OCI-LY7 (cell line): ENCODE measurements at regions not wholly inside any gene's neighbourhood (a gene's known extent, or its start where the extent isn't known, plus 50 kb on each side); places are given as distances from the start of the nearest gene placed in this dataset.

Experiments
- BruUV-seq: library from RNA; stranded (reverse); fragments of 400-500 nt; replicated peaks from 2 replicates; lab custom pipeline; 2021; lab: Mats Ljungman, UMichigan
- CTCF ChIA-PET: fragments of 300-600 bp; sonication (Branson Sonifier 250); formaldehyde crosslinking; loops from one replicate; lab custom pipeline; 2022; ENCODE audit warnings: antibody characterized with exemption; ENCODE audit not compliant: unreplicated experiment; lab: Charles Lee
- POLR2A ChIA-PET: fragments of 300-600 bp; sonication (Branson Sonifier 250); formaldehyde crosslinking; loops from one replicate; lab custom pipeline; 2022; ENCODE audit warnings: antibody characterized with exemption; lab: Charles Lee
- DNase-seq: peaks from one replicate; pipeline ENCODE4 v3.0.0-alpha.2; 2015; ENCODE audit warnings: low spot score
- H2AFZ ChIP-seq: fragments of 200-600 bp; sonication (generic), shearing (Covaris generic); 2 replicates; pipeline ENCODE4 v1.6.1; 2014; ENCODE audit warnings: mild to moderate bottlenecking, antibody characterized with exemption, low read length, moderate library complexity
- H3K27ac ChIP-seq: fragments of 200-600 bp; sonication (generic); 2 replicates; pipeline ENCODE4 v1.5.1; 2014; ENCODE audit warnings: mixed run types, low read depth, mild to moderate bottlenecking, moderate library complexity, low read length, inconsistent platforms; ENCODE audit not compliant: poor library complexity, severe bottlenecking
- H3K36me3 ChIP-seq: fragments of 200-600 bp; sonication (generic); 2 replicates; pipeline ENCODE4 v1.6.1; 2014; ENCODE audit warnings: mild to moderate bottlenecking, antibody characterized with exemption, low read length, moderate library complexity, mixed read lengths; ENCODE audit not compliant: insufficient read depth
- H3K4me1 ChIP-seq: fragments of 200-600 bp; sonication (generic); 2 replicates; pipeline ENCODE4 v1.5.1; 2014; ENCODE audit warnings: mild to moderate bottlenecking, low read length; ENCODE audit not compliant: insufficient read depth, poor library complexity, severe bottlenecking
- H3K4me2 ChIP-seq: fragments of 200-600 bp; sonication (generic); 2 replicates; pipeline ENCODE4 v1.6.1; 2014; ENCODE audit warnings: mild to moderate bottlenecking, low read length
- H3K4me3 ChIP-seq: fragments of 200-600 bp; sonication (generic); 2 replicates; pipeline ENCODE4 v1.5.1; 2014; ENCODE audit warnings: mild to moderate bottlenecking, low read depth, low read length; ENCODE audit not compliant: poor library complexity, severe bottlenecking
- H3K79me2 ChIP-seq: fragments of 200-600 bp; sonication (generic); 2 replicates; pipeline ENCODE4 v1.6.1; 2016; ENCODE audit warnings: low read depth, mild to moderate bottlenecking, low read length, moderate library complexity, mixed read lengths; ENCODE audit not compliant: insufficient read depth
- H3K9me2 ChIP-seq: fragments of 200-600 bp; sonication (generic); 2 replicates; pipeline ENCODE4 v1.6.1; 2016; ENCODE audit warnings: mild to moderate bottlenecking, low read length, mixed read lengths; ENCODE audit not compliant: insufficient read depth
- H3K9me3 ChIP-seq: fragments of 200-600 bp; sonication (generic); 2 replicates; pipeline ENCODE4 v1.6.1; 2014; ENCODE audit warnings: mild to moderate bottlenecking, mixed run types, low read length, mixed read lengths
- H4K20me1 ChIP-seq: fragments of 200-600 bp; sonication (generic); 2 replicates; pipeline ENCODE4 v1.6.1; 2014; ENCODE audit warnings: mild to moderate bottlenecking, antibody characterized with exemption, low read length, moderate library complexity, mixed read lengths; ENCODE audit not compliant: insufficient read depth
- CTCF ChIP-seq: fragments of 200-600 bp; sonication (generic); conservative IDR thresholded peaks from 2 replicates; pipeline ENCODE4 v1.5.1; 2014; ENCODE audit warnings: mild to moderate bottlenecking, antibody characterized with exemption, low read length, moderate library complexity, mixed read lengths
- EZH2phosphoT487 ChIP-seq: fragments of 200-600 bp; sonication (generic); IDR thresholded peaks from 2 replicates; pipeline ENCODE4 v1.6.1; 2018; ENCODE audit warnings: low read depth, borderline replicate concordance, mild to moderate bottlenecking, mixed run types, antibody characterized with exemption, low read length, moderate library complexity, mixed read lengths
- intact Hi-C: fragments of 100-400 bp; cut with micrococcal nuclease; formaldehyde crosslinking; loops from one replicate; pipeline ENCODE4 v1.10.0; 2022; ENCODE audit not compliant: unreplicated experiment

- TF ChIP-seq EZH2phosphoT487: no peak
- TF ChIP-seq CTCF: no peak
- Histone ChIP-seq H4K20me1 (no peaks in the 10 kb centered on the region), H2AFZ (no peak overlapping the region), H3K4me1 (no peaks in the 10 kb centered on the region), H3K9me2 (no peaks in the 10 kb centered on the region), H3K4me2 (no peak overlapping the region), H3K4me3 (no peak overlapping the region), H3K27ac (no peak overlapping the region), H3K36me3 (no peaks in the 10 kb centered on the region), H3K79me2 (no peaks in the 10 kb centered on the region), H3K9me3 (no peaks in the 10 kb centered on the region)
- intact Hi-C loops: no loop called here
- POLR2A ChIA-PET: interaction anchor here (0.5 kb wide), 1 partner anchor 76 kb away, joined by 5 read pairs; no protein-coding TSS in a partner anchor
- CTCF ChIA-PET: no interaction called here
- no TSS peak for BruUV-seq
- DNase-seq: no peak
Measured at GRCh38 chr10:3886191-3886590, 101.2 kb upstream of the KLF6 start.

GRCh38 chr10:3882855-3883254, 97.8 kb upstream of the KLF6 start:
- Histone ChIP-seq H3K27ac (no peak overlapping the region), H3K79me2 (no peaks in the 10 kb centered on the region), H3K36me3 (no peaks in the 10 kb centered on the region), H4K20me1 (no peaks in the 10 kb centered on the region), H2AFZ (no peak overlapping the region), H3K9me2 (no peaks in the 10 kb centered on the region), H3K4me3 (no peak overlapping the region), H3K9me3 (no peaks in the 10 kb centered on the region), H3K4me2 (no peak overlapping the region), H3K4me1 (no peaks in the 10 kb centered on the region)
- ChIA-PET CTCF (no interaction called here), POLR2A (interaction anchor here (0.9 to 1.0 kb wide), 2 partner anchors 20 to 303 kb away, joined by 3 to 4 read pairs; no protein-coding TSS in a partner anchor)
- TF ChIP-seq EZH2phosphoT487 (no peak), CTCF (no peak)
- BruUV-seq: no TSS peak
- DNase-seq: no peak
- intact Hi-C loops: no loop called here

GRCh38 chr10:3881622-3882021, 96.6 kb upstream of the KLF6 start:
- Histone ChIP-seq H3K9me2 (no peaks in the 10 kb centered on the region), H3K4me3 (no peak overlapping the region), H2AFZ (no peak overlapping the region), H3K4me2 (no peak overlapping the region), H3K79me2 (no peaks in the 10 kb centered on the region), H3K9me3 (no peaks in the 10 kb centered on the region), H3K36me3 (no peaks in the 10 kb centered on the region), H3K4me1 (no peaks in the 10 kb centered on the region), H4K20me1 (no peaks in the 10 kb centered on the region), H3K27ac (no peak overlapping the region)
- no peak for DNase-seq
- intact Hi-C loops: no loop called here
- no TSS peak for BruUV-seq
- ChIA-PET CTCF (no interaction called here), POLR2A (no interaction called here)
- TF ChIP-seq CTCF (no peak), EZH2phosphoT487 (no peak)
